Chondrocyte (in vitro differentiated cells): ENCODE measurements at regions not wholly inside any gene's neighbourhood (a gene's known extent, or its start where the extent isn't known, plus 50 kb on each side); places are given as distances from the start of the nearest gene placed in this dataset.

Experiments
- DNase-seq: peaks from one replicate; pipeline ENCODE4 v3.0.0; 2021; ENCODE audit warnings: mixed read lengths, low spot score
- H3K27ac Mint-ChIP-seq: one replicate; pipeline ENCODE4 v1.8.0; 2021; ENCODE audit warnings: mild to moderate bottlenecking, moderate library complexity, mixed read lengths; ENCODE audit not compliant: unreplicated experiment
- H3K27me3 Mint-ChIP-seq: 2 replicates; pipeline ENCODE4 v1.8.0; 2021; ENCODE audit warnings: low read depth, mixed read lengths
- H3K36me3 Mint-ChIP-seq: 2 replicates; pipeline ENCODE4 v1.8.0; 2021; ENCODE audit warnings: low read depth, mixed read lengths
- H3K4me1 Mint-ChIP-seq: 2 replicates; pipeline ENCODE4 v1.8.0; 2021; ENCODE audit warnings: low read depth, mild to moderate bottlenecking, mixed read lengths
- H3K4me3 Mint-ChIP-seq: one replicate; pipeline ENCODE4 v1.8.0; 2021; ENCODE audit warnings: mild to moderate bottlenecking, moderate library complexity, mixed read lengths; ENCODE audit not compliant: unreplicated experiment
- H3K9me3 Mint-ChIP-seq: 2 replicates; pipeline ENCODE4 v1.8.0; 2021; ENCODE audit warnings: low read depth, mixed read lengths
- TF ChIP-seq, protein P1 (sequence below): fragments of 200-600 bp; sonication (generic); IDR thresholded peaks from 2 replicates; pipeline ENCODE4 v1.5.0; 2021; ENCODE audit warnings: antibody characterized with exemption, mild to moderate bottlenecking, moderate library complexity

DNA sequence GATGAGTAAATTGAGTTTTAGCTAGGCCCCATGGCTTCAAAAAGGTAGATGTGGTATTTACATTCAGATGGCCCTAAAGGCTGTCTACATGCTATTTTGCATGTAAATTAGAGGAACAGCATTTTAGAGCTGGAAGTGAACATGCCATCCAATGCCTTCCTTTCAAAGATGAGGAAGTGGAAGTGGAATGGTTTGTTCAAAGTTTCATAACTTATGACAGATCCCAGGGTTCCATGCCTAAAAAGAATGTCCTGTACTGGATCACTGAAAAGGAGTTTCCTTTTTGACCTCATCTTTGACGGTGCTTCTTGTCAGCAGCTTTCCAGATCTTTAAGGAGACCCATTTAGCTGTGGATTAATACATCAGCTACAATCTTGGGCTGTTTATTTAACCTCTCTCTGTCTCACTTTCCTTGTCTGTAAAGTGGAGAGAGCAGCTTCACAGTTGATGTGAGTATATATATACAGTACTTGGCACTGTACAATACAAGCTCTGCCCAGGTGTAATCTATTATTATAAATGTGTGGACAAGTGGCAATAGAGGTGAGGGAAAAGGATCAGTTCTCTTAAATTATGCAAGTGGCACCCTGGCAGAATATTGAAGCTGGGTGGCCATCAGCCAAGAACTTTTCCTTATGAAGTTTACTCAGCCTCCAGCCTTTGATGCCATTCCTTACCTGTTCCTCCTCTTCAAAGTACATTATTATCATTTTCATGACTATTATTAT is 68.7 kb upstream of the GOLGA8B start:
- Mint-ChIP-seq H3K36me3 (no peaks in the 10 kb centered on the region), H3K4me3 (no peak overlapping the region), H3K9me3 (no peaks in the 10 kb centered on the region), H3K4me1 (no peaks in the 10 kb centered on the region), H3K27ac (no peak overlapping the region), H3K27me3 (peaks cover 16% of the 10 kb centered on the region)
- DNase-seq, result no peak
- TF ChIP-seq, protein P1, sequence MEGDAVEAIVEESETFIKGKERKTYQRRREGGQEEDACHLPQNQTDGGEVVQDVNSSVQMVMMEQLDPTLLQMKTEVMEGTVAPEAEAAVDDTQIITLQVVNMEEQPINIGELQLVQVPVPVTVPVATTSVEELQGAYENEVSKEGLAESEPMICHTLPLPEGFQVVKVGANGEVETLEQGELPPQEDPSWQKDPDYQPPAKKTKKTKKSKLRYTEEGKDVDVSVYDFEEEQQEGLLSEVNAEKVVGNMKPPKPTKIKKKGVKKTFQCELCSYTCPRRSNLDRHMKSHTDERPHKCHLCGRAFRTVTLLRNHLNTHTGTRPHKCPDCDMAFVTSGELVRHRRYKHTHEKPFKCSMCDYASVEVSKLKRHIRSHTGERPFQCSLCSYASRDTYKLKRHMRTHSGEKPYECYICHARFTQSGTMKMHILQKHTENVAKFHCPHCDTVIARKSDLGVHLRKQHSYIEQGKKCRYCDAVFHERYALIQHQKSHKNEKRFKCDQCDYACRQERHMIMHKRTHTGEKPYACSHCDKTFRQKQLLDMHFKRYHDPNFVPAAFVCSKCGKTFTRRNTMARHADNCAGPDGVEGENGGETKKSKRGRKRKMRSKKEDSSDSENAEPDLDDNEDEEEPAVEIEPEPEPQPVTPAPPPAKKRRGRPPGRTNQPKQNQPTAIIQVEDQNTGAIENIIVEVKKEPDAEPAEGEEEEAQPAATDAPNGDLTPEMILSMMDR, result no peak

DNA sequence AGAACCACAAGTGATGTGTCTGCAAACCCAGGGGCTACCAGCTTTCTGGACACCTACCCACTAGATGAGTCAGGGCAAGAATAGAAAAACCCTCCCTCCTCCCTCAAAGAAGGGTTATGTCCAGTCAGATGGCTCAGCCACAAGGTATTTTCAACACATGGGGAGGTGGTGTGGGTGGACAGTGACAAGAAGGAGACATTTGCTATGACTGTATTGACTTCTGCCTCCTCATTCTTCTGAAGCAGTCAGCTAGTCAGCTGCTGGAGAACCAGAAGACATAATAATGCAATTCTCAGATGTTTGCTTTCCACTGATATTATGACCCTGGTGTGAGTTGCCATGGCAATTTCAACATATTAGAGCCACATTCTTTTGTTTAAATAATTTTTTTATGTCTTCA is 66.7 kb upstream of the GOLGA8B start:
- TF ChIP-seq, protein P1, result no peak
- Mint-ChIP-seq H3K9me3 (no peaks in the 10 kb centered on the region), H3K4me3 (no peak overlapping the region), H3K36me3 (no peaks in the 10 kb centered on the region), H3K27me3 (peaks cover 14% of the 10 kb centered on the region), H3K27ac (no peak overlapping the region), H3K4me1 (no peaks in the 10 kb centered on the region)
- no peak for DNase-seq

DNA sequence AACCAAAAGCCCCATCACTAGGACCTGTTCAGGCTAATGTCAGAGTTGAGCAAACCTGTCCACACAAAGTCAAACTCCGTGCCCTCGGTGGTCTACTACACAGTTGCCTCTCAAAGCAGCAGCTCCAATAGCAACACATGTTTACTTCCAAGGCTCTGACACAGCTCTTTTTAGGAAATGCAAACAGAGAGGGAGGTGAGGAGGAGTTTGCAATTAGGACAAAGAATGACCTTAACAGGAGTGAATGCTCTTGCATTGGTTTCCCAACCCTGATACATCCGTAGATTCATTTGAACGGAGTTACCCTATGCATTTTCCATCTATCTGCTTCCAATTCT is 64.8 kb upstream of the GOLGA8B start:
- no peak for DNase-seq
- Mint-ChIP-seq H3K27me3 (peaks cover 14% of the 10 kb centered on the region), H3K9me3 (peaks cover 7% of the 10 kb centered on the region), H3K4me3 (no peak overlapping the region), H3K27ac (no peak overlapping the region), H3K4me1 (peaks cover 8% of the 10 kb centered on the region), H3K36me3 (no peaks in the 10 kb centered on the region)
- TF ChIP-seq, protein P1, result no peak

DNA sequence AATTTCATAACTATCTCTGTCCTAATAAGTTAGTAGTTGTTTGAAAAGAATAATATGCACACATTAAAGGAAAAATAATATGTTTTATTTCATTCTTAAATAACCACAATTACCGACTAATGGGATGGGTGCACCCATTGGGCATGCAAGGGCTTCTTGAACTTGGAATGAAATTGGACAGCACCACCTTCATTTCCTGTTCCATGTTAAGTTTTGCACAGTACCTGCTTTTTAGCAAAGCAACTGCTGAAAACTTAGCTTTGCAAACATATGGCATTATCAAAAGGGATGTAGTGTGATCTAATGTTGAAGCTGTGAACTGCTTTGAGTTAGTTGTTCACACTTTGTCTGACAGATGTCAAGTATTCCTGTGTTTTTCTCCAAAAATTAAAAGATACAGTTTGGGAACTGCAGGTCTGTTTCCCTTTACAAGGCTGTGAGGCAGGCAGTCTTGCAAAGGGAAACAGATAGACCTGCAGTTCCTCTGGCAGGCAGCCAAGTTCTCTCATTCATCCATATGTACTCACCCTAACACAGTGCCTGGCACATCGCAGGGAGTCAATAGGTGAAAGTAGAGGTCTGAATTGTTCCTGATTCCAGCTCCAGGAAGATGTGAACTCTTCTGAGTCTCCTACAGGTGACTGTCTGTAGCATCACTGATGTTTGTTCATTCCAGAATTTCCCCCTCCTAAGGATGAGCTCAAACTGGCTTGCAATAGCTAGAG is 64.3 kb upstream of the GOLGA8B start:
- peaks cover 8% of the 10 kb centered on the region for H3K4me1 Mint-ChIP-seq
- no peaks in the 10 kb centered on the region for H3K36me3 Mint-ChIP-seq
- H3K27me3 Mint-ChIP-seq, result peaks cover 14% of the 10 kb centered on the region
- no peak for DNase-seq
- TF ChIP-seq, protein P1, result no peak
- no peak overlapping the region for H3K4me3 Mint-ChIP-seq
- peaks cover 7% of the 10 kb centered on the region for H3K9me3 Mint-ChIP-seq
- H3K27ac Mint-ChIP-seq, result no peak overlapping the region

DNA sequence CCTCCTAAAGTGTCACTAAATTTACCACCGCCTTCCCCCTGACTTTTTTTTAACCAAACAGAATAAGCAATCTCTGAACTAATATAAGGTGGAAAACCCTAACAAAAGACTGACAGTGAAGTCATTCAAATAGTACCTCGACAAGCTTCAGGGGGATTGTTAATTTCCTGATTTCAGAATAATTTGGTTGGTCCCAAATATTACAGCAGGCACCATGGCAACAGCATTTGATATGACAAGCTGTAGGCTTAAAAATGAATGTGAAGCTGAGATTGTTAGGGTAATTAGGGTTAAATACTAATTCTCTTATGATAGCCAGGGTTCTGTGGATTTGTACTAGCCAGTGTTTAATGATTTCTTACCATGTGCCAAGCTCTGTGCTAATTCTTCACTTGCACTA is 63.5 kb upstream of the GOLGA8B start:
- Mint-ChIP-seq H3K9me3 (peaks cover 7% of the 10 kb centered on the region), H3K27ac (no peak overlapping the region), H3K4me3 (no peak overlapping the region), H3K27me3 (peaks cover 14% of the 10 kb centered on the region), H3K4me1 (peaks cover 8% of the 10 kb centered on the region), H3K36me3 (no peaks in the 10 kb centered on the region)
- TF ChIP-seq, protein P1, result no peak
- no peak for DNase-seq
